Karpas-422 (cell line): ENCODE measurements at regions not wholly inside any gene's neighbourhood (a gene's known extent, or its start where the extent isn't known, plus 50 kb on each side); places are given as distances from the start of the nearest gene placed in this dataset.

Experiments used
- DNase-seq: peaks from one replicate; pipeline ENCODE4 v3.0.0-alpha.2; 2015
- H2AFZ ChIP-seq: fragments of 200-600 bp; sonication (generic); 2 replicates; pipeline ENCODE4 v1.6.1; 2014; ENCODE audit warnings: antibody characterized with exemption, low read length, mixed read lengths
- H3K27ac ChIP-seq: fragments of 200-600 bp; sonication (generic); 2 replicates; pipeline ENCODE4 v1.5.1; 2014; ENCODE audit warnings: mild to moderate bottlenecking, low read length, moderate library complexity
- H3K27me3 ChIP-seq: fragments of 200-600 bp; sonication (generic); 2 replicates; pipeline ENCODE4 v1.6.1; 2014; ENCODE audit warnings: low read length, mixed read lengths
- H3K36me3 ChIP-seq: fragments of 200-600 bp; sonication (generic); 2 replicates; pipeline ENCODE4 v1.6.1; 2014; ENCODE audit warnings: low read length, mixed read lengths; ENCODE audit not compliant: insufficient read depth
- H3K4me1 ChIP-seq: fragments of 200-600 bp; sonication (generic); 2 replicates; pipeline ENCODE4 v1.6.1; 2014; ENCODE audit warnings: mild to moderate bottlenecking, low read length, mixed read lengths
- H3K4me2 ChIP-seq: fragments of 200-600 bp; sonication (generic); 2 replicates; pipeline ENCODE4 v1.6.1; 2014; ENCODE audit warnings: low read length, low read depth, mild to moderate bottlenecking; ENCODE audit not compliant: poor library complexity, severe bottlenecking
- H3K4me3 ChIP-seq: fragments of 200-600 bp; sonication (generic); 2 replicates; pipeline ENCODE4 v1.5.1; 2014; ENCODE audit warnings: mild to moderate bottlenecking, antibody characterized with exemption, low read length, mixed read lengths
- H3K79me2 ChIP-seq: fragments of 200-600 bp; sonication (generic); 2 replicates; pipeline ENCODE4 v1.6.1; 2014; ENCODE audit warnings: mild to moderate bottlenecking, low read length, mixed read lengths
- H3K9ac ChIP-seq: fragments of 200-600 bp; sonication (generic); 2 replicates; pipeline ENCODE4 v1.6.0; 2014; ENCODE audit warnings: low read length
- H3K9me2 ChIP-seq: fragments of 200-600 bp; sonication (generic), shearing (Covaris generic); replicated peaks from 2 replicates; pipeline ENCODE4 v1.6.0; 2014; ENCODE audit warnings: mild to moderate bottlenecking, low read length, moderate library complexity; ENCODE audit not compliant: insufficient read depth
- H3K9me3 ChIP-seq: fragments of 300-700, 200-600 bp; sonication (generic); 2 replicates; pipeline ENCODE4 v1.6.1; 2014; ENCODE audit warnings: low read length, mixed read lengths
- H4K20me1 ChIP-seq: fragments of 200-600 bp; sonication (generic); 2 replicates; pipeline ENCODE4 v1.6.1; 2014; ENCODE audit warnings: mild to moderate bottlenecking, antibody characterized with exemption, low read length, low read depth; ENCODE audit not compliant: insufficient read depth

GRCh38 chr4:138051157-138051556 is 191.0 kb downstream of the SLC7A11 start:
- Histone ChIP-seq H3K9me2 (no peaks in the 10 kb centered on the region), H3K9me3 (no peaks in the 10 kb centered on the region), H3K79me2 (no peaks in the 10 kb centered on the region), H2AFZ (no peak overlapping the region), H3K4me1 (peaks cover 3% of the 10 kb centered on the region; the same call in 1 of the 2 replicates), H3K4me3 (no peak overlapping the region), H3K36me3 (no peaks in the 10 kb centered on the region), H3K4me2 (no peak overlapping the region), H3K27me3 (no peaks in the 10 kb centered on the region), H3K27ac (no peak overlapping the region), H3K9ac (no peak overlapping the region), H4K20me1 (no peaks in the 10 kb centered on the region)
- DNase-seq: no peak

GRCh38 chr4:138050601-138051000 is 191.5 kb downstream of the SLC7A11 start:
- Histone ChIP-seq H3K27me3 (no peaks in the 10 kb centered on the region), H3K9me3 (no peaks in the 10 kb centered on the region), H4K20me1 (no peaks in the 10 kb centered on the region), H2AFZ (no peak overlapping the region), H3K27ac (no peak overlapping the region), H3K79me2 (no peaks in the 10 kb centered on the region), H3K9ac (no peak overlapping the region), H3K9me2 (no peaks in the 10 kb centered on the region), H3K4me2 (no peak overlapping the region), H3K36me3 (no peaks in the 10 kb centered on the region), H3K4me3 (no peak overlapping the region), H3K4me1 (peaks cover 3% of the 10 kb centered on the region; the same call in 1 of the 2 replicates)
- no peak for DNase-seq

- Histone ChIP-seq H3K4me1 (peaks cover 3% of the 10 kb centered on the region; the same call in 1 of the 2 replicates), H3K9me2 (no peaks in the 10 kb centered on the region), H3K9me3 (no peaks in the 10 kb centered on the region), H3K36me3 (no peaks in the 10 kb centered on the region), H3K27ac (no peak overlapping the region), H3K27me3 (no peaks in the 10 kb centered on the region), H4K20me1 (no peaks in the 10 kb centered on the region), H3K4me2 (no peak overlapping the region), H3K79me2 (no peaks in the 10 kb centered on the region), H3K9ac (no peak overlapping the region), H2AFZ (no peak overlapping the region), H3K4me3 (no peak overlapping the region)
- DNase-seq: no peak
These were observed 192.8 kb downstream of the SLC7A11 start for GRCh38 chr4:138049355-138049754.

GRCh38 chr4:138047290-138047689 is 194.9 kb downstream of the SLC7A11 start:
- H3K4me3 ChIP-seq: no peak overlapping the region
- H3K4me1 ChIP-seq: peaks cover 3% of the 10 kb centered on the region; the same call in 1 of the 2 replicates
- H3K79me2 ChIP-seq: no peaks in the 10 kb centered on the region
- no peak overlapping the region for H3K9ac ChIP-seq
- no peaks in the 10 kb centered on the region for H4K20me1 ChIP-seq
- no peak overlapping the region for H3K27ac ChIP-seq
- no peaks in the 10 kb centered on the region for H3K9me3 ChIP-seq
- no peak overlapping the region for H2AFZ ChIP-seq
- DNase-seq: no peak
- H3K36me3 ChIP-seq: no peaks in the 10 kb centered on the region
- no peak overlapping the region for H3K4me2 ChIP-seq
- no peaks in the 10 kb centered on the region for H3K9me2 ChIP-seq
- no peaks in the 10 kb centered on the region for H3K27me3 ChIP-seq

- no peak overlapping the region for H3K9ac ChIP-seq
- H3K27ac ChIP-seq: no peak overlapping the region
- no peaks in the 10 kb centered on the region for H3K27me3 ChIP-seq
- no peak overlapping the region for H3K4me2 ChIP-seq
- no peak for DNase-seq
- no peaks in the 10 kb centered on the region for H3K79me2 ChIP-seq
- peaks cover 2% of the 10 kb centered on the region; the same call in 1 of the 2 replicates for H3K4me1 ChIP-seq
- H3K9me2 ChIP-seq: no peaks in the 10 kb centered on the region
- H4K20me1 ChIP-seq: no peaks in the 10 kb centered on the region
- no peaks in the 10 kb centered on the region for H3K36me3 ChIP-seq
- H3K9me3 ChIP-seq: no peaks in the 10 kb centered on the region
- no peak overlapping the region for H2AFZ ChIP-seq
- H3K4me3 ChIP-seq: no peak overlapping the region
These were observed 197.1 kb downstream of the SLC7A11 start for GRCh38 chr4:138045036-138045435.

- Histone ChIP-seq H3K4me1 (peaks cover 21% of the 10 kb centered on the region), H3K4me3 (no peak overlapping the region), H3K27me3 (no peaks in the 10 kb centered on the region), H3K4me2 (no peak overlapping the region), H2AFZ (no peak overlapping the region; the same call in 1 of the 2 replicates), H4K20me1 (no peaks in the 10 kb centered on the region), H3K36me3 (no peaks in the 10 kb centered on the region), H3K27ac (no peak overlapping the region), H3K79me2 (no peaks in the 10 kb centered on the region), H3K9me3 (no peaks in the 10 kb centered on the region), H3K9ac (no peak overlapping the region), H3K9me2 (no peaks in the 10 kb centered on the region)
- no peak for DNase-seq
These were observed 203.1 kb downstream of the SLC7A11 start for GRCh38 chr4:138039010-138039409.

- H3K36me3 ChIP-seq: no peaks in the 10 kb centered on the region
- H3K27me3 ChIP-seq: no peaks in the 10 kb centered on the region
- H2AFZ ChIP-seq: peak overlapping the region; percentile 63; the same call in 1 of the 2 replicates
- H3K9me2 ChIP-seq: no peaks in the 10 kb centered on the region
- H3K9me3 ChIP-seq: no peaks in the 10 kb centered on the region
- DNase-seq: no peak
- no peak overlapping the region for H3K4me2 ChIP-seq
- H3K27ac ChIP-seq: no peak overlapping the region
- no peak overlapping the region for H3K9ac ChIP-seq
- no peak overlapping the region for H3K4me3 ChIP-seq
- no peaks in the 10 kb centered on the region for H3K79me2 ChIP-seq
- peaks cover 21% of the 10 kb centered on the region for H3K4me1 ChIP-seq
- no peaks in the 10 kb centered on the region for H4K20me1 ChIP-seq
These were observed 204.5 kb downstream of the SLC7A11 start for GRCh38 chr4:138037696-138038095.

GRCh38 chr4:138035781-138036258 is 206.3 kb downstream of the SLC7A11 start:
- DNase-seq: peak; percentile 96
- no peaks in the 10 kb centered on the region for H3K36me3 ChIP-seq
- no peaks in the 10 kb centered on the region for H3K9me2 ChIP-seq
- H3K9me3 ChIP-seq: no peaks in the 10 kb centered on the region
- H4K20me1 ChIP-seq: no peaks in the 10 kb centered on the region
- H2AFZ ChIP-seq: peak overlapping the region; percentile 80
- peak overlapping the region; percentile 62 for H3K27ac ChIP-seq
- peak overlapping the region; percentile 47 for H3K4me2 ChIP-seq
- H3K4me1 ChIP-seq: peaks cover 21% of the 10 kb centered on the region
- H3K79me2 ChIP-seq: no peaks in the 10 kb centered on the region
- no peaks in the 10 kb centered on the region for H3K27me3 ChIP-seq
- H3K9ac ChIP-seq: no peak overlapping the region
- H3K4me3 ChIP-seq: no peak overlapping the region
